Testis (tissue), 2 donors: ENCODE measurements at regions not wholly inside any gene's neighbourhood (a gene's known extent, or its start where the extent isn't known, plus 50 kb on each side); places are given as distances from the start of the nearest gene placed in this dataset.

Experiments used
- POLR2A ChIP-seq: fragments of 450-650 bp; IDR thresholded peaks from one replicate; pipeline ENCODE4 v1.6.1; 2017; ENCODE audit warnings: antibody characterized with exemption, mild to moderate bottlenecking, moderate library complexity
- TF ChIP-seq, protein P1 (sequence below), 3 experiments: fragments of 450-650 bp in 2 of 3; fragments of 200-600 bp in 1 of 3; sonication (generic) in 1 of 3; IDR thresholded peaks; one replicate each; pipeline ENCODE4 v1.5.1; 2016 to 2019; ENCODE audit warnings: antibody characterized with exemption in 3 of 3, mild to moderate bottlenecking in 2 of 3, moderate library complexity in 1 of 3

DNA sequence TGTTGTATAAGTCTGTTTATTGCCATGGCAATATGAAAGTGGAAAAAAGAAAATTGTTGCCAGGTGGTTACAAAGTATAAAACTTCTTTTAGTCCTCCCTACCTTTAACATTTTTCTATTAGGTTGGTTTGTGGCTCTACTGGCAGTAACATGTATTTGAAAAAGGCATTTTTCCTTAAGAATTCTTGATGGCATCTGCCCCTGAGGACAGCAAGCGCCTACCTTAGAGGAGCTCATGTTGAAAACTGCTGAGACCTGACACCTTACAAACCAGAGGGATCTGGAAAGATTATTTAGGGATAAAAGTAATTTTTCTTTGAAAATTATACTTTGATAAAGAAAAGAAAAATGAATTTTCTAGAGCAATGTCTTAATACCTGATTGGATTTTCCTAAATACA, 208.1 kb downstream of the CAVIN4 start:
- TF ChIP-seq, protein P1, sequence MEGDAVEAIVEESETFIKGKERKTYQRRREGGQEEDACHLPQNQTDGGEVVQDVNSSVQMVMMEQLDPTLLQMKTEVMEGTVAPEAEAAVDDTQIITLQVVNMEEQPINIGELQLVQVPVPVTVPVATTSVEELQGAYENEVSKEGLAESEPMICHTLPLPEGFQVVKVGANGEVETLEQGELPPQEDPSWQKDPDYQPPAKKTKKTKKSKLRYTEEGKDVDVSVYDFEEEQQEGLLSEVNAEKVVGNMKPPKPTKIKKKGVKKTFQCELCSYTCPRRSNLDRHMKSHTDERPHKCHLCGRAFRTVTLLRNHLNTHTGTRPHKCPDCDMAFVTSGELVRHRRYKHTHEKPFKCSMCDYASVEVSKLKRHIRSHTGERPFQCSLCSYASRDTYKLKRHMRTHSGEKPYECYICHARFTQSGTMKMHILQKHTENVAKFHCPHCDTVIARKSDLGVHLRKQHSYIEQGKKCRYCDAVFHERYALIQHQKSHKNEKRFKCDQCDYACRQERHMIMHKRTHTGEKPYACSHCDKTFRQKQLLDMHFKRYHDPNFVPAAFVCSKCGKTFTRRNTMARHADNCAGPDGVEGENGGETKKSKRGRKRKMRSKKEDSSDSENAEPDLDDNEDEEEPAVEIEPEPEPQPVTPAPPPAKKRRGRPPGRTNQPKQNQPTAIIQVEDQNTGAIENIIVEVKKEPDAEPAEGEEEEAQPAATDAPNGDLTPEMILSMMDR (IDR thresholded peaks at IDR 0.05), result no peak
- TF ChIP-seq POLR2A, result no peak
